Osteocyte (in vitro differentiated cells): ENCODE measurements at regions not wholly inside any gene's neighbourhood (a gene's known extent, or its start where the extent isn't known, plus 50 kb on each side); places are given as distances from the start of the nearest gene placed in this dataset.

Experiments
- DNase-seq: peaks from one replicate; pipeline ENCODE4 v3.0.0; 2021; ENCODE audit warnings: mixed read lengths; ENCODE audit not compliant: unreplicated experiment; ENCODE audit errors: extremely low spot score
- H3K27ac Mint-ChIP-seq: one replicate; pipeline ENCODE4 v1.8.0; 2021; ENCODE audit warnings: mild to moderate bottlenecking, mixed read lengths; ENCODE audit not compliant: unreplicated experiment
- H3K27me3 Mint-ChIP-seq: one replicate; pipeline ENCODE4 v1.8.0; 2021; ENCODE audit warnings: mixed read lengths; ENCODE audit not compliant: unreplicated experiment
- H3K36me3 Mint-ChIP-seq: one replicate; pipeline ENCODE4 v1.8.0; 2021; ENCODE audit warnings: mixed read lengths; ENCODE audit not compliant: unreplicated experiment
- H3K4me1 Mint-ChIP-seq: one replicate; pipeline ENCODE4 v1.8.0; 2021; ENCODE audit warnings: mixed read lengths; ENCODE audit not compliant: unreplicated experiment
- H3K4me3 Mint-ChIP-seq: one replicate; pipeline ENCODE4 v1.8.0; 2021; ENCODE audit warnings: mild to moderate bottlenecking, moderate library complexity, mixed read lengths; ENCODE audit not compliant: unreplicated experiment
- H3K9me3 Mint-ChIP-seq: one replicate; pipeline ENCODE4 v1.8.0; 2021; ENCODE audit warnings: mixed read lengths; ENCODE audit not compliant: unreplicated experiment
- TF ChIP-seq, protein P1 (sequence below): fragments of 200-600 bp; sonication (generic); IDR thresholded peaks from 2 replicates; pipeline ENCODE4 v1.5.0; 2021; ENCODE audit warnings: antibody characterized with exemption, mild to moderate bottlenecking, moderate library complexity

DNA sequence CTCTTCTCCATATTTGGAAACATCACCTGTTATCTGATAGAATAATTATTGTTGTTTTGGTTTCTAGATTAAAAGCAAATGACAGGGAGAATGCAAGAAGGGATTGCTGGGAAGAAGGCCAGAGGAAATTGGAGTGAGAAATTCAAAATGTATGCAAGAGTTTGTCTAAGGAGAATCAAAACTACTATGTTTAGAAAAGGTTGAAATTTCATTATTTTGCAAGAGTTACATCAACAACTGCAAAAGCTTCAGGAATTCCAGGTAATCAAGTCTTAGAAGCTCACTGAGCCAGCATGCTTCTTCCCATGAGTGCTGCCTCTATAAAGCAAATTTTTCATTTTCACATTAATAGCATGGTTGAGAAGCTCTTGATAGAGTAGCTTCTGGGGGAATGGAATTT lies 177.2 kb upstream of the GBE1 start:
- Mint-ChIP-seq H3K27me3 (peaks cover 3% of the 10 kb centered on the region), H3K9me3 (peaks cover 18% of the 10 kb centered on the region), H3K4me1 (no peaks in the 10 kb centered on the region), H3K27ac (no peak overlapping the region), H3K4me3 (no peak overlapping the region), H3K36me3 (peaks cover 2% of the 10 kb centered on the region)
- TF ChIP-seq, protein P1, sequence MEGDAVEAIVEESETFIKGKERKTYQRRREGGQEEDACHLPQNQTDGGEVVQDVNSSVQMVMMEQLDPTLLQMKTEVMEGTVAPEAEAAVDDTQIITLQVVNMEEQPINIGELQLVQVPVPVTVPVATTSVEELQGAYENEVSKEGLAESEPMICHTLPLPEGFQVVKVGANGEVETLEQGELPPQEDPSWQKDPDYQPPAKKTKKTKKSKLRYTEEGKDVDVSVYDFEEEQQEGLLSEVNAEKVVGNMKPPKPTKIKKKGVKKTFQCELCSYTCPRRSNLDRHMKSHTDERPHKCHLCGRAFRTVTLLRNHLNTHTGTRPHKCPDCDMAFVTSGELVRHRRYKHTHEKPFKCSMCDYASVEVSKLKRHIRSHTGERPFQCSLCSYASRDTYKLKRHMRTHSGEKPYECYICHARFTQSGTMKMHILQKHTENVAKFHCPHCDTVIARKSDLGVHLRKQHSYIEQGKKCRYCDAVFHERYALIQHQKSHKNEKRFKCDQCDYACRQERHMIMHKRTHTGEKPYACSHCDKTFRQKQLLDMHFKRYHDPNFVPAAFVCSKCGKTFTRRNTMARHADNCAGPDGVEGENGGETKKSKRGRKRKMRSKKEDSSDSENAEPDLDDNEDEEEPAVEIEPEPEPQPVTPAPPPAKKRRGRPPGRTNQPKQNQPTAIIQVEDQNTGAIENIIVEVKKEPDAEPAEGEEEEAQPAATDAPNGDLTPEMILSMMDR: no peak
- no peak for DNase-seq

DNA sequence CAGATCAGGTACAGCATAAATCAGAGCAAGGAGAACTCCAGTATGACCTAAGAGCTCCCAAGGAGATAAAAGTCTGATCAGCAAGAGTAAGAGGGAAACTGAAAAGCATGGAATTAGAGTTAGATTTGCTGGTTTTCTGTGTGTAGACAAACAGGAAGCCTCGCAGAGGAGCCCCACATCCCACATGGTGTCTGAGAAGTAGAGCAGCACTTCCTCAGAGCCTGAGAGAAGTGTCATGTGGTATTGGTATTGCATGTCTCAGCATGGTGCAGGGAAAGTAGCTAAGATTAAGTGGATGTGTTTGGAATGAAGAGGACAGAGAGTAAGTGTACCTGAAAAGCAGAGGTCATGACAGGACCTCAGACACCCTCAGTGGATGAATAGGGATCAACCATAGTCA lies 175.4 kb upstream of the GBE1 start:
- Mint-ChIP-seq H3K4me1 (no peaks in the 10 kb centered on the region), H3K9me3 (peaks cover 5% of the 10 kb centered on the region), H3K27ac (no peak overlapping the region), H3K4me3 (no peak overlapping the region), H3K36me3 (no peaks in the 10 kb centered on the region), H3K27me3 (peaks cover 3% of the 10 kb centered on the region)
- DNase-seq: no peak
- TF ChIP-seq, protein P1: no peak

DNA sequence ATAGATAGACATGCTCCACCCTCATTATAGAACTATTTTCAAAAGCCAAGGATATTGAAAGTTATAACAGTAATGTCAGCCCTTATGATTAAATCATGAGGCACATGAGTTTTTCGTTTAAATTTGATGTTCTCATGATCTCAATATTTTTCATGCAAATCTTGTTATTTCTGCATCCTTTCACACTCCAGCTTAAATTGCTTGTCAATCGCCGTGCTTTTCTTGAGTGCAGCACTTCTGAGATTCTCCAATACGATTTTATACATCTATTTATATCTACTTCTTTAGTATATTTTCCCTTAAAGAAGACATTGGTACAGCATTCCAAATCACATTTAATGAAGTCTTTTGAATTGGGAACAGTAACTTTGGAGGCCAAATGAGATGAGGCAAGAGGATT lies 171.2 kb upstream of the GBE1 start:
- Mint-ChIP-seq H3K27ac (no peak overlapping the region), H3K4me3 (no peak overlapping the region), H3K36me3 (no peaks in the 10 kb centered on the region), H3K27me3 (peaks cover 3% of the 10 kb centered on the region), H3K9me3 (no peaks in the 10 kb centered on the region), H3K4me1 (no peaks in the 10 kb centered on the region)
- TF ChIP-seq, protein P1: no peak
- DNase-seq: no peak

DNA sequence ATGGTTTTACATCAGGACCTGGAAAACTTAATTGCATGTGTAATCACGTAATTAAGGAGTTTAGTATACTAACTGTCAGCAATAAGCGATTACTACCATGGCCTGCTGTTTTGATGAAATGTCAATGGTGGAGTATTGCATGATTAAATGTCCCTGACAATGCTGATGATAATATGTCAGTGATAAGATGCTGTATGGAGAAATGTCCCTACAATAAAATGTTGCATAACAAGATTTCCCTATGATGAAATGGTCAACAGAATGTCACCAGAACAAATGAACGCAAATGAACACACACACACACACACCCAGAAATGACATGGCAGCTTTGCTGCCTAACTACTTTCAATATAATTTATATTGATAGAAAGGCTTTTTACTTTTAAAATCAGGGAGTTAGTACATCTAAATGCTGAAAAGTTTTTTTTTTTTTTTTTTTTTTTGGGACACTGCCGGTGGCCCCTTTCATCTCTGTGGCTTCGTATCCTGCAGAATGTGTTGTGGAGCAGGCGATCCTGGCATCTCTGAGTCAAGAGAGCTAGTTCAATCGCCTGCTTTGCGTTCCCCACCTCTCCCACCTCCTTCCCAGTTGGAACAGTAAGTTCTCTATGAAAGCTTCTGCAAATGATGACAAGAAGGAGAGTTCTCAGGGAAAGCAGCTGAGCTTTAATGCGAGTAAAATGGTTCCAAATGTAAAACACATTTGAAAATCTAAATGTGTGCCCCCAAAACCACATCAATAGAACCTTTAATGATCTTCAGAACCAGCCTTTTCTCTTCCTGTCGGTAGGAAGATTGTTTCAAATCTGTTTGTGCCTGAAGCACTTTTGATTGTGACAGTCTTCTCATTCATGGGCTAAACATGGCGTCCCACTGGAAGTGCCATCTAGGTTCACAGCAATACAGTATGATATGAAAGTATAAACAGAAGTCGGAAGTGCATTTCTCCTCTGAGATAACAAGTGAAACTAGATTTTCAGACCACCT lies 170.1 kb upstream of the GBE1 start:
- H3K9me3 Mint-ChIP-seq: no peaks in the 10 kb centered on the region
- DNase-seq: no peak
- H3K4me1 Mint-ChIP-seq: no peaks in the 10 kb centered on the region
- no peaks in the 10 kb centered on the region for H3K27me3 Mint-ChIP-seq
- TF ChIP-seq, protein P1: no peak
- H3K4me3 Mint-ChIP-seq: no peak overlapping the region
- H3K27ac Mint-ChIP-seq: no peak overlapping the region
- no peaks in the 10 kb centered on the region for H3K36me3 Mint-ChIP-seq

DNA sequence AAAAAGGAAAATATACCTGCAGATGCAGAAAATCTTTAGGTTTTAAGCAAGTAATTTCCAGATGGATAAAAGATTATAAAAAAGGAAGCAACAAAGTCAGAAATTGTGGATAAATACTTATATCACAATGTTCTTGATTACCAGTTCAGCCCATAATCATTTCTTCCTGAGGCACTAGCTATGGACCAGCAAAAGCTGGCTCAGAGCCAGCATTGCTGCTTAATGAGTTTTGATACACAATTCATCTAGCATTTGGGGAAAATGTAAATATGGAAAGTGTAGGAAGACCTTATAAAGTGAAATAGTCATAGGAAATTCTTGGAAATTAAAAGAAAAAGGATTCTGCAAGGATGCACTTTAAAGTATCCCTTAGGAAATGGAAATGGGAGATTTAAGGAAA lies 168.3 kb upstream of the GBE1 start:
- no peak for DNase-seq
- Mint-ChIP-seq H3K4me3 (no peak overlapping the region), H3K4me1 (no peaks in the 10 kb centered on the region), H3K9me3 (no peaks in the 10 kb centered on the region), H3K27me3 (no peaks in the 10 kb centered on the region), H3K36me3 (no peaks in the 10 kb centered on the region), H3K27ac (no peak overlapping the region)
- TF ChIP-seq, protein P1: no peak
